ENCODE measurements at regions not wholly inside any gene's neighbourhood (a gene's known extent, or its start where the extent isn't known, plus 50 kb on each side); places are given as distances from the start of the nearest gene placed in this dataset.
A peak's percentile ranks its signal among the peaks of the same experiment; 100 is the strongest.

DNA sequence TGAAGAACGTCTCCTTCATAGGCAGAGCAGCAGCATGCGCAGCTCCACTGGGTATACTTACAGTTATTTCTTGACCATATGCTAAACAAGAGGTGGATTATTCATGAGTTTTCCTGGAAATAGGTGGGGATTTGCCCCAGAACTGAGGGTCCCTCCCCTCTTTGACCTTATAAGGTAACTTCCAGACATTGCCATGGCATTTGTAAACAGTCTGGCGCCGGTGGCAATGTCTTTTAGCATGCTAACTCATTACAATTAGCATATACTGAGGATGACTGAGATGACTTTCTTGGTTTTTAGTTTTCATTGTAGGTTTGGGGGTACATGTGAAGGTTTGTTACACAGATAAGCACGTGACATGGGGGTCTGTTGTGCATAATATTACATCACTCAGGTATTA, 97.3 kb downstream of the MTNR1A start:
- Histone ChIP-seq H3K36me3 (ENCODE audit: insufficient read depth) (no peaks in the 10 kb centered on the region), H3K4me3 (no peak overlapping the region), H3K79me2 (replicated peaks; ENCODE audit: insufficient read depth) (no peaks in the 10 kb centered on the region), H3K27me3 (ENCODE audit: insufficient read depth) (no peaks in the 10 kb centered on the region), H3K4me1 (ENCODE audit: insufficient read depth) (0 out of 2 replicates have a peak, but pooled peaks cover 7% of the 10 kb centered on the region), H4K20me1 (replicated peaks; ENCODE audit: insufficient read depth) (no peaks in the 10 kb centered on the region), H3K9me2 (ENCODE audit: insufficient read depth) (peaks cover 6% of the 10 kb centered on the region; the same call in 1 of the 2 replicates), H3K27ac (ENCODE audit: low read depth) (no peak overlapping the region), H3K4me2 (no peak overlapping the region), H3F3A (replicated peaks; ENCODE audit: low read depth) (no peaks in the 10 kb centered on the region), H2AFZ (no peak overlapping the region)
- H3K9me3 Mint-ChIP-seq, result peaks cover 5% of the 10 kb centered on the region
- H3K4me3 Mint-ChIP-seq, result no peak overlapping the region
- H3K36me3 Mint-ChIP-seq (ENCODE audit: low read depth), result no peaks in the 10 kb centered on the region
- DNase-seq (ENCODE audit: low spot score), result peak; percentile 59
- TF ChIP-seq NANOG (IDR thresholded peaks at IDR 0.05; ENCODE audit: borderline replicate concordance) (no peak), ZNF331 (CRISPR knock-in tag; IDR thresholded peaks at IDR 0.05; ENCODE audit: low read depth) (no peak), JUNB (IDR thresholded peaks at IDR 0.05; ENCODE audit: unreplicated experiment) (no peak), ETS1 (IDR thresholded peaks at IDR 0.05) (no peak), EZH2 (IDR thresholded peaks at IDR 0.05; ENCODE audit: low read depth, unreplicated experiment) (no peak), ZNF114 (CRISPR knock-in tag; IDR thresholded peaks at IDR 0.05) (no peak), POLR2AphosphoS5 (IDR thresholded peaks at IDR 0.05; ENCODE audit: low read depth) (no peak)
- TF ChIP-seq, protein P1, sequence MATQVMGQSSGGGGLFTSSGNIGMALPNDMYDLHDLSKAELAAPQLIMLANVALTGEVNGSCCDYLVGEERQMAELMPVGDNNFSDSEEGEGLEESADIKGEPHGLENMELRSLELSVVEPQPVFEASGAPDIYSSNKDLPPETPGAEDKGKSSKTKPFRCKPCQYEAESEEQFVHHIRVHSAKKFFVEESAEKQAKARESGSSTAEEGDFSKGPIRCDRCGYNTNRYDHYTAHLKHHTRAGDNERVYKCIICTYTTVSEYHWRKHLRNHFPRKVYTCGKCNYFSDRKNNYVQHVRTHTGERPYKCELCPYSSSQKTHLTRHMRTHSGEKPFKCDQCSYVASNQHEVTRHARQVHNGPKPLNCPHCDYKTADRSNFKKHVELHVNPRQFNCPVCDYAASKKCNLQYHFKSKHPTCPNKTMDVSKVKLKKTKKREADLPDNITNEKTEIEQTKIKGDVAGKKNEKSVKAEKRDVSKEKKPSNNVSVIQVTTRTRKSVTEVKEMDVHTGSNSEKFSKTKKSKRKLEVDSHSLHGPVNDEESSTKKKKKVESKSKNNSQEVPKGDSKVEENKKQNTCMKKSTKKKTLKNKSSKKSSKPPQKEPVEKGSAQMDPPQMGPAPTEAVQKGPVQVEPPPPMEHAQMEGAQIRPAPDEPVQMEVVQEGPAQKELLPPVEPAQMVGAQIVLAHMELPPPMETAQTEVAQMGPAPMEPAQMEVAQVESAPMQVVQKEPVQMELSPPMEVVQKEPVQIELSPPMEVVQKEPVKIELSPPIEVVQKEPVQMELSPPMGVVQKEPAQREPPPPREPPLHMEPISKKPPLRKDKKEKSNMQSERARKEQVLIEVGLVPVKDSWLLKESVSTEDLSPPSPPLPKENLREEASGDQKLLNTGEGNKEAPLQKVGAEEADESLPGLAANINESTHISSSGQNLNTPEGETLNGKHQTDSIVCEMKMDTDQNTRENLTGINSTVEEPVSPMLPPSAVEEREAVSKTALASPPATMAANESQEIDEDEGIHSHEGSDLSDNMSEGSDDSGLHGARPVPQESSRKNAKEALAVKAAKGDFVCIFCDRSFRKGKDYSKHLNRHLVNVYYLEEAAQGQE (IDR thresholded peaks at IDR 0.05; ENCODE audit: unreplicated experiment), result no peak
- TF ChIP-seq, protein P2, sequence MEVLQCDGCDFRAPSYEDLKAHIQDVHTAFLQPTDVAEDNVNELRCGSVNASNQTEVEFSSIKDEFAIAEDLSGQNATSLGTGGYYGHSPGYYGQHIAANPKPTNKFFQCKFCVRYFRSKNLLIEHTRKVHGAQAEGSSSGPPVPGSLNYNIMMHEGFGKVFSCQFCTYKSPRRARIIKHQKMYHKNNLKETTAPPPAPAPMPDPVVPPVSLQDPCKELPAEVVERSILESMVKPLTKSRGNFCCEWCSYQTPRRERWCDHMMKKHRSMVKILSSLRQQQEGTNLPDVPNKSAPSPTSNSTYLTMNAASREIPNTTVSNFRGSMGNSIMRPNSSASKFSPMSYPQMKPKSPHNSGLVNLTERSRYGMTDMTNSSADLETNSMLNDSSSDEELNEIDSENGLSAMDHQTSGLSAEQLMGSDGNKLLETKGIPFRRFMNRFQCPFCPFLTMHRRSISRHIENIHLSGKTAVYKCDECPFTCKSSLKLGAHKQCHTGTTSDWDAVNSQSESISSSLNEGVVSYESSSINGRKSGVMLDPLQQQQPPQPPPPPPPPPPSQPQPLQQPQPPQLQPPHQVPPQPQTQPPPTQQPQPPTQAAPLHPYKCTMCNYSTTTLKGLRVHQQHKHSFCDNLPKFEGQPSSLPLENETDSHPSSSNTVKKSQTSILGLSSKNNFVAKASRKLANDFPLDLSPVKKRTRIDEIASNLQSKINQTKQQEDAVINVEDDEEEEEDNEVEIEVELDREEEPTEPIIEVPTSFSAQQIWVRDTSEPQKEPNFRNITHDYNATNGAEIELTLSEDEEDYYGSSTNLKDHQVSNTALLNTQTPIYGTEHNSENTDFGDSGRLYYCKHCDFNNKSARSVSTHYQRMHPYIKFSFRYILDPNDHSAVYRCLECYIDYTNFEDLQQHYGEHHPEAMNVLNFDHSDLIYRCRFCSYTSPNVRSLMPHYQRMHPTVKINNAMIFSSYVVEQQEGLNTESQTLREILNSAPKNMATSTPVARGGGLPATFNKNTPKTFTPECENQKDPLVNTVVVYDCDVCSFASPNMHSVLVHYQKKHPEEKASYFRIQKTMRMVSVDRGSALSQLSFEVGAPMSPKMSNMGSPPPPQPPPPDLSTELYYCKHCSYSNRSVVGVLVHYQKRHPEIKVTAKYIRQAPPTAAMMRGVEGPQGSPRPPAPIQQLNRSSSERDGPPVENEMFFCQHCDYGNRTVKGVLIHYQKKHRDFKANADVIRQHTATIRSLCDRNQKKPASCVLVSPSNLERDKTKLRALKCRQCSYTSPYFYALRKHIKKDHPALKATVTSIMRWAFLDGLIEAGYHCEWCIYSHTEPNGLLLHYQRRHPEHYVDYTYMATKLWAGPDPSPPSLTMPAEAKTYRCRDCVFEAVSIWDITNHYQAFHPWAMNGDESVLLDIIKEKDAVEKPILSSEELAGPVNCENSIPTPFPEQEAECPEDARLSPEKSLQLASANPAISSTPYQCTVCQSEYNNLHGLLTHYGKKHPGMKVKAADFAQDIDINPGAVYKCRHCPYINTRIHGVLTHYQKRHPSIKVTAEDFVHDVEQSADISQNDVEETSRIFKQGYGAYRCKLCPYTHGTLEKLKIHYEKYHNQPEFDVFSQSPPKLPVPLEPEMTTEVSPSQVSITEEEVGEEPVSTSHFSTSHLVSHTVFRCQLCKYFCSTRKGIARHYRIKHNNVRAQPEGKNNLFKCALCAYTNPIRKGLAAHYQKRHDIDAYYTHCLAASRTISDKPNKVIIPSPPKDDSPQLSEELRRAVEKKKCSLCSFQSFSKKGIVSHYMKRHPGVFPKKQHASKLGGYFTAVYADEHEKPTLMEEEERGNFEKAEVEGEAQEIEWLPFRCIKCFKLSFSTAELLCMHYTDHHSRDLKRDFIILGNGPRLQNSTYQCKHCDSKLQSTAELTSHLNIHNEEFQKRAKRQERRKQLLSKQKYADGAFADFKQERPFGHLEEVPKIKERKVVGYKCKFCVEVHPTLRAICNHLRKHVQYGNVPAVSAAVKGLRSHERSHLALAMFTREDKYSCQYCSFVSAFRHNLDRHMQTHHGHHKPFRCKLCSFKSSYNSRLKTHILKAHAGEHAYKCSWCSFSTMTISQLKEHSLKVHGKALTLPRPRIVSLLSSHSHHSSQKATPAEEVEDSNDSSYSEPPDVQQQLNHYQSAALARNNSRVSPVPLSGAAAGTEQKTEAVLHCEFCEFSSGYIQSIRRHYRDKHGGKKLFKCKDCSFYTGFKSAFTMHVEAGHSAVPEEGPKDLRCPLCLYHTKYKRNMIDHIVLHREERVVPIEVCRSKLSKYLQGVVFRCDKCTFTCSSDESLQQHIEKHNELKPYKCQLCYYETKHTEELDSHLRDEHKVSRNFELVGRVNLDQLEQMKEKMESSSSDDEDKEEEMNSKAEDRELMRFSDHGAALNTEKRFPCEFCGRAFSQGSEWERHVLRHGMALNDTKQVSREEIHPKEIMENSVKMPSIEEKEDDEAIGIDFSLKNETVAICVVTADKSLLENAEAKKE (CRISPR knock-in tag; IDR thresholded peaks at IDR 0.05), result no peak
- peaks cover 4% of the 10 kb centered on the region for H3K4me1 Mint-ChIP-seq
- peak; percentile 58; the same call in 2 of the 3 replicates for ATAC-seq
- peaks cover 3% of the 10 kb centered on the region for H3K27me3 Mint-ChIP-seq (ENCODE audit: insufficient read depth, low read depth, poor library complexity)
- no peak overlapping the region for H3K27ac Mint-ChIP-seq

All from GM23338 (cell line).